Heart right ventricle (tissue), 16 donors: ENCODE measurements at regions not wholly inside any gene's neighbourhood (a gene's known extent, or its start where the extent isn't known, plus 50 kb on each side); places are given as distances from the start of the nearest gene placed in this dataset.

ENCODE experiments used
- ATAC-seq, 8 donors: fragments of 200-7000 bp; cut with Tn5 transposase; one replicate each; pipeline ENCODE4 v1.9.1; 2020; ENCODE audit warnings: mild to moderate bottlenecking in 8 of 8, moderate library complexity in 8 of 8, moderate number of reproducible peaks in 1 of 8
- DNase-seq, 2 donors: peaks; one replicate each; pipeline ENCODE4 v3.0.0-alpha.2; 2020
- H3K27ac ChIP-seq, 10 donors: fragments of 200-600 bp; sonication (generic) in 2 of 10; one replicate each; pipeline versions ENCODE4 v1.5.0 to v1.8.0; 2020 to 2022; ENCODE audit warnings: mild to moderate bottlenecking in 3 of 10
- H3K27me3 ChIP-seq, 7 donors: fragments of 200-600 bp; one replicate each; pipeline ENCODE4 v1.8.0; 2021 to 2022; ENCODE audit warnings: mild to moderate bottlenecking in 2 of 7
- H3K36me3 ChIP-seq, 9 donors: fragments of 200-600 bp; sonication (generic) in 1 of 9; one replicate each; pipeline versions ENCODE4 v1.5.0 to v1.8.0; 2020 to 2022; ENCODE audit warnings: mild to moderate bottlenecking in 2 of 9
- H3K4me1 ChIP-seq, 9 donors: fragments of 200-600 bp; sonication (generic) in 1 of 9; one replicate each; pipeline versions ENCODE4 v1.5.0 to v1.8.0; 2020 to 2022; ENCODE audit warnings: mild to moderate bottlenecking in 4 of 9
- H3K4me3 ChIP-seq, 10 donors: fragments of 200-600 bp; sonication (generic) in 2 of 10; one replicate each; pipeline versions ENCODE4 v1.5.0 to v1.8.0; 2020 to 2022; ENCODE audit warnings: mild to moderate bottlenecking in 7 of 10, moderate library complexity in 2 of 10
- H3K9me3 ChIP-seq, 11 donors: fragments of 200-600 bp in 10 of 11; sonication (generic) in 2 of 11; one replicate each; pipeline versions ENCODE4 v1.5.0 to v1.8.0; 2013 to 2022; ENCODE audit warnings: mild to moderate bottlenecking in 2 of 11, control low read depth in 1 of 11, moderate library complexity in 1 of 11
- WGBS, 2 donors: extraction: QIAGEN DNeasy Blood & Tissue Kit; methylation state at CpG; one replicate each; pipeline ENCODE4 v1.1.7; 2013; ENCODE audit warnings: inconsistent platforms in 1 of 2; 5-methylcytosine and 5-hydroxymethylcytosine counted together
- intact Hi-C, 10 donors: fragments of 100-400 bp; cut with DNase I; formaldehyde crosslinking; loops; one replicate each; pipeline versions ENCODE4 v1.11.1 to v1.14.2; 2022
- TF ChIP-seq, protein P1 (sequence below), 9 donors: fragments of 200-600 bp; sonication (generic) in 2 of 9; IDR thresholded peaks; one replicate each; pipeline versions ENCODE4 v1.5.0 to v1.8.0; 2021 to 2022; ENCODE audit warnings: antibody characterized with exemption in 9 of 9, mild to moderate bottlenecking in 5 of 9, moderate library complexity in 1 of 9
- donor health status: Arrhythmogenic right ventricular cardiomyopathy.
- donor health status: ischemic (EF 13 %, LVEDD 7.1; RV severe dilation, severe dysfunction).
- donor health status: healthy with polysubstance abuse.
- donor health status: DM: no; HTN: yes; CAD: no.
- donor health status: DM: no; HTN: no; CAD: no.
- donor health status: ischemic (EF 25% LVEDD 6.9; RV normal size, moderate dysfunction).
- donor health status: ischemic (EF 25% LVEDD 5.7; RV mildly dilated, moderate dysfunction).
- donor health status: healthy.
- donor health status: DM: yes; HTN: yes; CAD: no.
- donor health status: Ischemic cardiomyopathy.
- donor health status: ischemic (EF 35%, LVEDD 5.7; RV mildly dilated, moderate dysfunction).
- donor health status: nonischemic (EF 11% LVEDD 7.7; RV severe dilation, severe dysfunction).
- donor health status: DM: yes; HTN: yes; CAD: no.
- donor health status: PGD.
- donor health status: ischemic (EF 29% LVEDD 5.4; RV normal size, mild dysfunction).
- donor health status: nonischemic (EF 23%, LVEDD 6.1; RV moderate dilation, normal function).

DNA sequence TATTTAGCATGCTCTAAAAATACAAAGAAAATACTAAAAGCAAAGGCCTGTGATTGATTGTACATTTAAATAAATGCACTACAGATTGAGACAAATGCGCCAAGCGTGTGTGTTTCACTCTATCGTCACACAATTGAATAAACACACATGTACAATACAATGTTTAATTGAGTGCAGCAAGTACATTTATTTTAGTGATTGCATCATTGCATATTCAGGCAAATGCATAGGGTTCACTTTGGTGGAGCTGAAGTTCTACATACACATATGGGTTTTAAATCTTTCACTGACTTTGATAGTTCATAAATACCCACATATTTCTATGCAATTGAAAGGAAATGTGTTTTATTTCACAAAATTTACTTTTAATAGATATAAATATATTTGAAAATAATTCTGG is 750.6 kb upstream of the MMS22L start:
- no peak for ATAC-seq
- Histone ChIP-seq H3K9me3 (no peaks in the 10 kb centered on the region), H3K4me1 (no peaks in the 10 kb centered on the region), H3K27me3 (peaks cover 0 to 5% (median 0%) of the 10 kb centered on the region in 7 donors), H3K27ac (no peak overlapping the region), H3K4me3 (no peak overlapping the region), H3K36me3 (no peaks in the 10 kb centered on the region)
- WGBS, 2 donors = 90 to 91% methylated on average over 3 of the region's 3 CpGs
- TF ChIP-seq, protein P1, sequence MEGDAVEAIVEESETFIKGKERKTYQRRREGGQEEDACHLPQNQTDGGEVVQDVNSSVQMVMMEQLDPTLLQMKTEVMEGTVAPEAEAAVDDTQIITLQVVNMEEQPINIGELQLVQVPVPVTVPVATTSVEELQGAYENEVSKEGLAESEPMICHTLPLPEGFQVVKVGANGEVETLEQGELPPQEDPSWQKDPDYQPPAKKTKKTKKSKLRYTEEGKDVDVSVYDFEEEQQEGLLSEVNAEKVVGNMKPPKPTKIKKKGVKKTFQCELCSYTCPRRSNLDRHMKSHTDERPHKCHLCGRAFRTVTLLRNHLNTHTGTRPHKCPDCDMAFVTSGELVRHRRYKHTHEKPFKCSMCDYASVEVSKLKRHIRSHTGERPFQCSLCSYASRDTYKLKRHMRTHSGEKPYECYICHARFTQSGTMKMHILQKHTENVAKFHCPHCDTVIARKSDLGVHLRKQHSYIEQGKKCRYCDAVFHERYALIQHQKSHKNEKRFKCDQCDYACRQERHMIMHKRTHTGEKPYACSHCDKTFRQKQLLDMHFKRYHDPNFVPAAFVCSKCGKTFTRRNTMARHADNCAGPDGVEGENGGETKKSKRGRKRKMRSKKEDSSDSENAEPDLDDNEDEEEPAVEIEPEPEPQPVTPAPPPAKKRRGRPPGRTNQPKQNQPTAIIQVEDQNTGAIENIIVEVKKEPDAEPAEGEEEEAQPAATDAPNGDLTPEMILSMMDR (IDR thresholded peaks at IDR 0.05) = no peak
- intact Hi-C loops = loop anchor here in 1 of 10 donors (10.0 kb wide), 1 partner anchor 329 kb away; no protein-coding TSS in a partner anchor
- DNase-seq = no peak

DNA sequence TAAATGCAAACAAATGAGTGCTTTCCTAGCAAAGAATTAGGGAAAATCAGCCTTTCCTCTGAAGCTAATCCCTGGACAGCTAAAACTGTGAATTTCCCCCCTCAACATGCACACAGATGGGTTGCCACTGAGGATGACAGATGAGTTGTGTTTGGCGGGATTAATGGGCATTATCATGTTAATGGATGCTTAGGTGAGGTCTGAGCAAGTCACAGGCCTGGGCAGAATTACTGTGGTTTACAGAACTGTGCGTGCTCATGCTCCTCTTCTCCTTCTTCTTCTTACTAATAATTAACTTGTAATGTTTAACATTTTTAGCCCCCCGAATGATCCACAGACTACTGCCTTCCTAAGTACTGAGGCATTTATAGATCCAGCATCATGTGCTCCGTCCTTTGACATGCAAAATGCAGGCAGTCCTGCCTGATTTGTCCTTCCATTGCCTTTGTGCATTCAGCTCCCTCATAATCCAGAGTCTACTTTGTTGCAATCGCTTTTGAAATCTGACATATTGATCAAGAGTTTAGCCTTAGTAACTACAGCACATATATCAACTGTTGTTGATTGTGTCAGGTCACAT is 753.4 kb upstream of the MMS22L start:
- Histone ChIP-seq H3K36me3 (no peaks in the 10 kb centered on the region), H3K9me3 (no peaks in the 10 kb centered on the region), H3K4me1 (peaks cover 0 to 3% (median 0%) of the 10 kb centered on the region in 9 donors), H3K27ac (no peak overlapping the region), H3K27me3 (peaks cover 0 to 12% (median 0%) of the 10 kb centered on the region in 7 donors), H3K4me3 (no peak overlapping the region)
- TF ChIP-seq, protein P1 (IDR thresholded peaks at IDR 0.05) = no peak
- ATAC-seq = no peak
- intact Hi-C loops = loop anchor here in 2 of 10 donors (5.0 to 10.0 kb wide), 2 partner anchors 332 to 539 kb away; no protein-coding TSS in a partner anchor
- WGBS, 2 donors = 37 to 44% methylated on average over 5 of the region's 5 CpGs
- no peak for DNase-seq

DNA sequence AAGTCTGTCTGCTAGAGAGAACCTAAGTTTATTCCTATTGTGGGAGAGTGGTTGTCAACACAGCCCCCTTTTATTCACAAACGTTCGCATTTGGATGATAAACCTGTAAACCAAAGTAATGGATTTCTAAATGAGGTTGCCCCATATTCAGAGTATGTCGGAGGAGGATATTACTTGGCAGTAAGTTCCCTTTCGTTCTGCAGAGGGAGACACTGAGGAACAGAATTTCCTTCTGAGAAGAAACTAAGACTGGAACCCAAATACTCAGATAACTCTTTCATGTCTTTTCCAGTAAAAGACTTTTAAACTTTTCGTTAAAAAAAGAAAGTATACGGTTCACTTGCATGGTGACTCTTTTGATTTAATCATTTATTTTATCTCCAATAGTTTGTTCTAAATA is 754.6 kb upstream of the MMS22L start:
- ATAC-seq (no peak), DNase-seq (no peak)
- H3K36me3 ChIP-seq = no peaks in the 10 kb centered on the region
- 53 to 61% methylated on average over 6 of the region's 6 CpGs for WGBS, 2 donors
- H3K27me3 ChIP-seq = peaks cover 0 to 14% (median 0%) of the 10 kb centered on the region in 7 donors
- H3K9me3 ChIP-seq = no peaks in the 10 kb centered on the region
- TF ChIP-seq, protein P1 (IDR thresholded peaks at IDR 0.05) = no peak
- no peak overlapping the region for H3K4me3 ChIP-seq
- peaks cover 0 to 3% (median 0%) of the 10 kb centered on the region in 9 donors for H3K4me1 ChIP-seq
- intact Hi-C loops = loop anchor here in 2 of 10 donors (5.0 to 10.0 kb wide), 2 partner anchors 333 to 540 kb away; no protein-coding TSS in a partner anchor
- no peak overlapping the region for H3K27ac ChIP-seq

DNA sequence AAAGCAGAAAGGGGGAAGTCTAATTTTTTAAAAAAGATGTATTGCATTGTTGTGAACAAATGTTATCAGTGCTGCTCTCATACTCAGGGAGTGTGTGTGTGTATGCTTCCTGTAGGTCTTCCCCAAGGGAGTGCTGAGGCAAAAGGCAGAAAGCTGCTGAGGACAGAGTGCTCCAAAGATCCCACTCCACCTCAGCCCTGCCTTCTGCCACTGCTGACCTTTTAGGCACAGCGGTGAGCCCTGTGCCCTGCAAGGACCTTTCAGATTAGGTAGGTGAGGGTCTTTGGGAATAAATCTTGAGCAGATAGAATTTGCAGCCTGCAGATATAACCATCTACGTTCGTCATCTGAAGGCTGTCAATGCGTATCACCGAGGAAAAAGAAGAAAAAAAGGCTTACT is 756.4 kb upstream of the MMS22L start:
- H3K4me3 ChIP-seq = no peak overlapping the region
- TF ChIP-seq, protein P1 (IDR thresholded peaks at IDR 0.05) = no peak
- 33 to 39% methylated on average over 5 of the region's 5 CpGs for WGBS, 2 donors
- peaks cover 0 to 33% (median 2%) of the 10 kb centered on the region in 7 donors for H3K27me3 ChIP-seq
- ATAC-seq = no peak
- H3K4me1 ChIP-seq = peaks cover 0 to 3% (median 0%) of the 10 kb centered on the region in 9 donors
- no peak overlapping the region for H3K27ac ChIP-seq
- no peaks in the 10 kb centered on the region for H3K9me3 ChIP-seq
- no peaks in the 10 kb centered on the region for H3K36me3 ChIP-seq
- no peak for DNase-seq
- intact Hi-C loops = loop anchor here in 2 of 10 donors (5.0 to 10.0 kb wide), 2 partner anchors 335 to 542 kb away; no protein-coding TSS in a partner anchor
